Osteocyte (in vitro differentiated cells): ENCODE measurements at regions not wholly inside any gene's neighbourhood (a gene's known extent, or its start where the extent isn't known, plus 50 kb on each side); places are given as distances from the start of the nearest gene placed in this dataset.

Experiments
- DNase-seq: peaks from one replicate; pipeline ENCODE4 v3.0.0; 2021; ENCODE audit warnings: mixed read lengths; ENCODE audit not compliant: unreplicated experiment; ENCODE audit errors: extremely low spot score
- H3K27ac Mint-ChIP-seq: one replicate; pipeline ENCODE4 v1.8.0; 2021; ENCODE audit warnings: mild to moderate bottlenecking, mixed read lengths; ENCODE audit not compliant: unreplicated experiment
- H3K27me3 Mint-ChIP-seq: one replicate; pipeline ENCODE4 v1.8.0; 2021; ENCODE audit warnings: mixed read lengths; ENCODE audit not compliant: unreplicated experiment
- H3K36me3 Mint-ChIP-seq: one replicate; pipeline ENCODE4 v1.8.0; 2021; ENCODE audit warnings: mixed read lengths; ENCODE audit not compliant: unreplicated experiment
- H3K4me1 Mint-ChIP-seq: one replicate; pipeline ENCODE4 v1.8.0; 2021; ENCODE audit warnings: mixed read lengths; ENCODE audit not compliant: unreplicated experiment
- H3K4me3 Mint-ChIP-seq: one replicate; pipeline ENCODE4 v1.8.0; 2021; ENCODE audit warnings: mild to moderate bottlenecking, moderate library complexity, mixed read lengths; ENCODE audit not compliant: unreplicated experiment
- H3K9me3 Mint-ChIP-seq: one replicate; pipeline ENCODE4 v1.8.0; 2021; ENCODE audit warnings: mixed read lengths; ENCODE audit not compliant: unreplicated experiment
- CTCF ChIP-seq: fragments of 200-600 bp; sonication (generic); IDR thresholded peaks from 2 replicates; pipeline ENCODE4 v1.5.0; 2021; ENCODE audit warnings: antibody characterized with exemption, mild to moderate bottlenecking, moderate library complexity

- H3K4me3 Mint-ChIP-seq: no peak overlapping the region
- no peak for DNase-seq
- H3K9me3 Mint-ChIP-seq: no peaks in the 10 kb centered on the region
- H3K36me3 Mint-ChIP-seq: no peaks in the 10 kb centered on the region
- no peak for TF ChIP-seq CTCF
- peak overlapping the region; percentile 79 for H3K27ac Mint-ChIP-seq
- no peaks in the 10 kb centered on the region for H3K27me3 Mint-ChIP-seq
- peaks cover 29% of the 10 kb centered on the region for H3K4me1 Mint-ChIP-seq
Measured at GRCh38 chr5:96067894-96068614, 106.4 kb upstream of the ELL2 start.

- no peak overlapping the region for H3K27ac Mint-ChIP-seq
Measured at GRCh38 chr5:96067251-96067650, 105.6 kb upstream of the ELL2 start.

GRCh38 chr5:96066386-96066719 lies 104.7 kb upstream of the ELL2 start:
- Mint-ChIP-seq H3K27ac (peak overlapping the region; percentile 75), H3K4me1 (peaks cover 29% of the 10 kb centered on the region), H3K9me3 (no peaks in the 10 kb centered on the region), H3K27me3 (no peaks in the 10 kb centered on the region), H3K36me3 (no peaks in the 10 kb centered on the region), H3K4me3 (no peak overlapping the region)
- no peak for DNase-seq
- TF ChIP-seq CTCF: no peak

More at GRCh38 chr5:96067251-96067650, 105.6 kb upstream of the ELL2 start:
- Mint-ChIP-seq H3K9me3 (no peaks in the 10 kb centered on the region), H3K4me1 (peaks cover 29% of the 10 kb centered on the region), H3K27me3 (no peaks in the 10 kb centered on the region), H3K36me3 (no peaks in the 10 kb centered on the region), H3K4me3 (no peak overlapping the region)
- no peak for TF ChIP-seq CTCF
- no peak for DNase-seq

- no peaks in the 10 kb centered on the region for H3K9me3 Mint-ChIP-seq
- no peaks in the 10 kb centered on the region for H3K36me3 Mint-ChIP-seq
- peak overlapping the region; percentile 75 for H3K27ac Mint-ChIP-seq
- no peak for TF ChIP-seq CTCF
- no peak for DNase-seq
- H3K27me3 Mint-ChIP-seq: no peaks in the 10 kb centered on the region
- H3K4me3 Mint-ChIP-seq: no peak overlapping the region
- peaks cover 29% of the 10 kb centered on the region for H3K4me1 Mint-ChIP-seq
Measured at GRCh38 chr5:96065685-96066385, 104.2 kb upstream of the ELL2 start.

- H3K36me3 Mint-ChIP-seq: no peaks in the 10 kb centered on the region
- peaks cover 29% of the 10 kb centered on the region for H3K4me1 Mint-ChIP-seq
- no peaks in the 10 kb centered on the region for H3K27me3 Mint-ChIP-seq
- H3K27ac Mint-ChIP-seq: no peak overlapping the region
- no peak for DNase-seq
- H3K4me3 Mint-ChIP-seq: no peak overlapping the region
- no peaks in the 10 kb centered on the region for H3K9me3 Mint-ChIP-seq
- TF ChIP-seq CTCF: no peak
Measured at GRCh38 chr5:96064877-96065276, 103.2 kb upstream of the ELL2 start.
